ENCODE measurements at regions not wholly inside any gene's neighbourhood (a gene's known extent, or its start where the extent isn't known, plus 50 kb on each side); places are given as distances from the start of the nearest gene placed in this dataset.
"Not testable (repeated sequence)": the region's sequence is repeated elsewhere in the genome, so short reads cannot be mapped to it uniquely, and the experiment has no call there.

DNA sequence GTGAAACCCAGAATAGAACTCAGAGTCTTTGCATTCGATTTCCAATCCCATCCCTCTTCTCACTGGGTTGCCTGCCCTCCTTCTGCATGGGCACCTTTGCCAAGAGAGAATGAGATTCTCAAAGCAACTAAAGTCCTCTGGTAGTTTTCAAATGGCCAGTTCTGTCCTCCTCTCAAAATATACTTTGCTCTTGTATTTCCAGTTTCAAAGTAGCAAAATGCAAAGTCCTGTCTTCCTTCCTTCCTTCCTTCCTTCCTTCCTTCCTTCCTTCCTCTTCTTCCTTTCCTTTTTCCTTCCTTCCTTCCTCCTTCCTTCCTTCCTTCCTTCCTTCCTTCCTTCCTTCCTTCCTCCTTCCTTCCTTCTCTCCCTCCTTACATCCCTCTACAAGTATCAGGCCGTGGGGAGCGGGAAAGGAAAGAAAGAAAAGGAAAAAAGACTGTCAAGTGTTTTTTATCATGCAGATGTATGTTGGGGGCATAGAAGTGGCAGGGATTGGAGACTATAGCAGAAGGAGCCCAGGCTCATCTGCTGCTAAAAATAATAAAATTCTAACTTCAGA lies 265.2 kb downstream of the CD83 start:
- TF ChIP-seq, protein P1, sequence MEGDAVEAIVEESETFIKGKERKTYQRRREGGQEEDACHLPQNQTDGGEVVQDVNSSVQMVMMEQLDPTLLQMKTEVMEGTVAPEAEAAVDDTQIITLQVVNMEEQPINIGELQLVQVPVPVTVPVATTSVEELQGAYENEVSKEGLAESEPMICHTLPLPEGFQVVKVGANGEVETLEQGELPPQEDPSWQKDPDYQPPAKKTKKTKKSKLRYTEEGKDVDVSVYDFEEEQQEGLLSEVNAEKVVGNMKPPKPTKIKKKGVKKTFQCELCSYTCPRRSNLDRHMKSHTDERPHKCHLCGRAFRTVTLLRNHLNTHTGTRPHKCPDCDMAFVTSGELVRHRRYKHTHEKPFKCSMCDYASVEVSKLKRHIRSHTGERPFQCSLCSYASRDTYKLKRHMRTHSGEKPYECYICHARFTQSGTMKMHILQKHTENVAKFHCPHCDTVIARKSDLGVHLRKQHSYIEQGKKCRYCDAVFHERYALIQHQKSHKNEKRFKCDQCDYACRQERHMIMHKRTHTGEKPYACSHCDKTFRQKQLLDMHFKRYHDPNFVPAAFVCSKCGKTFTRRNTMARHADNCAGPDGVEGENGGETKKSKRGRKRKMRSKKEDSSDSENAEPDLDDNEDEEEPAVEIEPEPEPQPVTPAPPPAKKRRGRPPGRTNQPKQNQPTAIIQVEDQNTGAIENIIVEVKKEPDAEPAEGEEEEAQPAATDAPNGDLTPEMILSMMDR (IDR thresholded peaks at IDR 0.05; ENCODE audit: insufficient read depth, low read depth, low read length, missing control alignments): no peak
- DNase-seq (ENCODE audit: low read depth): no peak
- H3K4me3 ChIP-seq (ENCODE audit: low read length): no peak overlapping the region

DNA sequence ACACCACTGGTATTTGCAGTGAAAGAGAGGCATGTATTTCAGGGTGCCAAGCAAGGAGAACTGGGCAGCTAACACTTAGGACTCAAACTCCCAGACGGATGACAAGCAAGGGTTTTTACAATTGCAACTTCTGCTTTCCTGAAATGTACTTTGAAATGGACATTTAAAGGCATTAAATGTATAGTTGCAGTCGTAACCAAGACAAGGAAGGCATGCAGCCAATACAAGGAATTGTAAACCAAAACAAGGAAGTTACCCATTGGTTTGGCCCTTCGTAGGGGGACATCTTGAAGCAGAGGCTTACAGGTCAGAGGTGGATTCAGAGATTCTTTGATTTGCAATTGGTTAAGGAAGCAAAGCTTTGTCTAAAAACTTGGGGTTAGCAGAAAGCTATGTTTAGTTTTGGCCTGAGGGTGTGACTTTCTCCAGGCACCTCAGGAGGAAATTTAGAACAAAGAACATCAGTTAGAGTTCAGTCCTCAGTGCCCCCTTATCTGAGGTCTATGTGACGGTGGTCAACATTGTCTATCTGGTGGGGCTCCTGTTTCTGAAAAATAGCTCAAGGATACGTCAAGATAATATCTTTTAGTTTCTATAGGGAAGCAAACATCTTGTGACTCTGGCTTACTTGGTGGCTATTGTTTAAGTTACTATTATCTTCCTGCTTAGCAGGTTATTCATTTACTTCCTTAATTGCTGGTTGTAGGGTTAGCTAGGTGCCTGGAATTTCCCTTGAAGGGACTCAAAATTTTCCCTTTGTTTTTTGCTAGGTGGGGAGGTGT lies 266.0 kb downstream of the CD83 start:
- no peak overlapping the region for H3K4me3 ChIP-seq (ENCODE audit: low read length)
- DNase-seq (ENCODE audit: low read depth): no peak
- TF ChIP-seq, protein P1 (IDR thresholded peaks at IDR 0.05; ENCODE audit: insufficient read depth, low read depth, low read length, missing control alignments): no peak

DNA sequence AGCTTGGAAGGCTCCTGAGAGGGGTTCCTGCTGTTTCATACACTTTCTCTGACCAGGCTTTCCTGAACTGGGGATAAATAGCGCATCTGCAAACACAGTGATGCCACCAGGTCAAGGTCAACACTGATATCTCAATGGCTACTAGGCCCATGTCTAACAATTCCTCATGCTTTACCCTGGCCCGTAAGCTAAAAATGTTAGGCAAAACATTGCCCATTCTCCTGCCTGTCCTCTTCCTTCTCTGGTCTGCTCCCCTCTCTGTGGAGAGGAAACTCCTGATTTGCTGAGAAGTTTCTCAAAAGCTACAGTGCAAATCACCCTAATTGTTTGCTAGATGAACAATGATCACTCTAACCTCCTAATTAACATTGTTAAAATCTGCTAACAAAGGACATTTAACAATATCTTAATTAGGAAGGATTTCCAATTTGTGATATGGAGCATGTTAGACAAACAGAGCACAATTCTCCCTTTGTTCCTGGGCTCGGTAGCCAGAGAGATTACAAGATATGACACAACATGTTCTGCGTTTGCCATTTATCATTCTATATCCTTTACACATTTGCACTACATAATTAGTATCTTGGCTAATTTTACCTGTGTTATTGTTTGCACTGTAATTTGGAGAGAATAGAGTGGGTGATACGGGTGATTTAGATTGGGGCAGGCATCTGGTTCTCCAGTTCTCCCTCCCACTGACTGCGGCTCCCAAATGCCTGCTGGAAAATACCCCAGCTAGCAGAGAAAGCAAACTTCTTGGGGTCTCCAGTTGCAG lies 266.8 kb downstream of the CD83 start:
- no peak overlapping the region for H3K4me3 ChIP-seq (ENCODE audit: low read length)
- TF ChIP-seq, protein P1 (IDR thresholded peaks at IDR 0.05; ENCODE audit: insufficient read depth, low read depth, low read length, missing control alignments): no peak
- no peak for DNase-seq (ENCODE audit: low read depth)

DNA sequence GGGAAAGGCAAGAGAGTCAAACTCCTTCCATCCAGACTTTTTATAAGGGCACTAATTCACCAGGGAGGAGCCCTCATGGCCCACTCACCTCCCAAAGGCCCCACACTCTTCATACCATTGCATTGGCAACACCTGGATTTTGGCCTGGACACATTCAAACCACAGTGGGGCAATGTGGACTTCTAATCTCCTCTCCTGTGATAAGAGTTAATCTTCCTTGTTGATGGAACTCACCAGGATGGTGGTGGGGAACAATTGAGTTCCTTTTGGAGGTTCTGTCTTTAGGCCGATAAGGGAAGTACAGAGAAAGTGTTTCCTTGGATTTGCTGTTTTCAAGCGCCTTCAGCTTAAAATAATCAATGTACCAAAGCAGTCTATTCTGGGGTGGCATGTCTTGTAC lies 268.7 kb downstream of the CD83 start:
- no peak overlapping the region for H3K4me3 ChIP-seq (ENCODE audit: low read length)
- TF ChIP-seq, protein P1 (IDR thresholded peaks at IDR 0.05; ENCODE audit: insufficient read depth, low read depth, low read length, missing control alignments): no peak
- DNase-seq (ENCODE audit: low read depth): no peak

DNA sequence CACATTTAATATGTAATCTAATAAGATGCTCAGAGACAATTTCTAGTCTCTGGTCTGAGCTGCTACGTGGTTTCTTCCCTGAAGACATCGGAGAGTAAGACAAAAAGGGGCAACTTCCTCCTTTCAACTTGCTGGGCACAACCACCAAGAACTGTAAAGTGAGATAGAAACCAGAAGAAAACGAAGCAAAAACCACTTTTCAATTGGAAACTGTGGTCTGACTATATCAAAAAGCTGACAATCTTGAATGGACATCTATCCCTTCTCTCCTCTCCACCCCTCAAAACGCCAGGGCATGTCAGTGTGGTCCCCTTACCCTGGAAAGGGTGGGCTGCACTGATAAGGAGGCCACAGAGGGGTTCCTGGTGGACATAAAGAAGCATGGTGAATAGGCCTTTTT lies 269.1 kb downstream of the CD83 start:
- TF ChIP-seq, protein P1 (IDR thresholded peaks at IDR 0.05; ENCODE audit: insufficient read depth, low read depth, low read length, missing control alignments): no peak
- no peak overlapping the region for H3K4me3 ChIP-seq (ENCODE audit: low read length)
- no peak for DNase-seq (ENCODE audit: low read depth)

DNA sequence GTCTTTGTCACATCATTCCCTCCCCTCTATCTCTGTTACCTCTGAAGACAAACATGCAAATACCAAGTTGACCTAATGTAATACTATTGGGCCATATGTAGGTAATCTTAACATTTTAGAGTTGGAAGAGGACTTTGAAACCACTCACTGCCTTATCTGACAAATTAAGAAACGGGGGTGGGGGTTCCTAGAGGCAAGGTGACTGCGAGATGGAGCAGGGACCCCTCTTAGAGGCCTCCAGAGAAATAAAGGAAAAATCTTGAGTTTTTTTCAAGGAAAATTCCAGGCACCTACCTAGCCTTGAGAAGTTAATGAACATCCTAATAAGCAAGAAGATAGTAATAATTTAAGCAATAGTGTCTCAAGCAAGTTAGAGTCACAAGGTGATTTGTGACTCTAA lies 270.8 kb downstream of the CD83 start:
- H3K4me3 ChIP-seq (ENCODE audit: low read length): no peak overlapping the region
- TF ChIP-seq, protein P1 (IDR thresholded peaks at IDR 0.05; ENCODE audit: insufficient read depth, low read depth, low read length, missing control alignments): no peak
- DNase-seq (ENCODE audit: low read depth): no peak

DNA sequence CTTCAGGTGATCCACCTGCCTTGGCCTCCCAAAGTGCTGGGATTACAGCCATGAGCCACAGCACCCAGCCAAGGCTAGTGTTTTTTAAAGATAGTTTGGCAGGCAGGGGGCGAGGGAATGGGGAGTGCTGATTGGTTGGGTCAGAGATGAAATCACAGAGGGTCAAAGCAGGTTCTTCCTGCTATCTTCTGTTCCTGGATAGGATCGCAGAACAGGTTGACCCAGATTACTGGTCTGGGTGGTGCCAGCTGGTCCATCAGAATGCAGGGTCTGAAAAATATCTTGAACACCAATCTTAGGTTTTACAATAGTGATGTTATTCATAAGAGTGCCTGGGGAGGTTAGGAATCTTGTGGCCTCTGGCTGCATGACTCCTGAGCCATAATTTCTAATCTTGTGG lies 272.2 kb downstream of the CD83 start:
- DNase-seq (ENCODE audit: low read depth): peak; percentile 58
- not testable (repeated sequence) for H3K4me3 ChIP-seq (ENCODE audit: low read length)
